Dedifferentiated amniotic fluid mesenchymal stem cell (primary cell): ENCODE measurements at regions not wholly inside any gene's neighbourhood (a gene's known extent, or its start where the extent isn't known, plus 50 kb on each side); places are given as distances from the start of the nearest gene placed in this dataset.
A peak's percentile ranks its signal among the peaks of the same experiment; 100 is the strongest.
"Not testable (repeated sequence)": the region's sequence is repeated elsewhere in the genome, so short reads cannot be mapped to it uniquely, and the experiment has no call there.

ENCODE experiments used
- DNase-seq: peaks from one replicate; pipeline ENCODE4 v3.0.0-alpha.2; 2016; ENCODE audit errors: extremely low spot score

DNA sequence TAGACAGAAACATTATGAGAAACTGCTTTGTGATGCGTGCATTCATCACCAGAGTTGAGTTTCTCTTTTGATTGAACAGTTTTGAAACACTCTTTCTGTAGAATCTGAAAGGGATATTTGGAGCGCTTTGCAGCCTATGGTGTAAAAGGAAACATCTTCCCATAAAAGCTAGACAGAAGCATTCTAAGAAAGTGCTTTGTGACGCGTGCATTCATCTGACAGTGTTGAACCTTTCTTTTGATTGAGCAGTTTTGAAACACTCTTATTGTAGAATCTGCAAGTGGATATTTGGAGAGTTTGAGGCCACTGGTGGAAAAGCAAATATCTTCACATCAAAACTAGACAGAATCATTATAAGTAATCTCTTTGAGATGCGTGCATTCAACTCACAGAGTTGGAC lies 3131.6 kb downstream of the TUBA3C start:
- not testable (repeated sequence) for DNase-seq

DNA sequence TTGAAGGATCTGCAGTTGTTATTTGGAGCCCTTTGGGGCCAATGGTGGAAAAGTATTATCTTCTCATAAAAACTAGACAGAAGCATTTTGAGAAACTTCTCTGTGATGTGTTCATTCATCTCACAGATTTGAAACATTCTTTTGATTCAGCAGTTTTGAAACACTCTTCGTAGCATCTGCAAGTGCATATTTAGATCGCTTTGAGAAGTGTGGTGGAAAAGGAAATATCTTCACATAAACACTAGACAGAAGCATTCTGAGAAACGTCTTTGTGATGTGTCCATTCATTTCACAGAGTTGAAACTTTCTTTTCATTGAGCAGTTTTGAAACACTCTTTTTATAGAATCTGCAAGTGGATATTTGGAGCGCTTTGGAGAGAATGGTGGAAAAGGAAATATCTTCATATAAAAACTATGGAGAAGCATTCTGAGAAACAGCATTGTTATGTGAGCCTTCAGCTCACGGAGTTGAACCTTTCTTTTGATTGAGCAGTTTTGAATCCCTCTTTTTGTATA lies 3164.1 kb downstream of the TUBA3C start:
- peak; percentile 3 for DNase-seq

DNA sequence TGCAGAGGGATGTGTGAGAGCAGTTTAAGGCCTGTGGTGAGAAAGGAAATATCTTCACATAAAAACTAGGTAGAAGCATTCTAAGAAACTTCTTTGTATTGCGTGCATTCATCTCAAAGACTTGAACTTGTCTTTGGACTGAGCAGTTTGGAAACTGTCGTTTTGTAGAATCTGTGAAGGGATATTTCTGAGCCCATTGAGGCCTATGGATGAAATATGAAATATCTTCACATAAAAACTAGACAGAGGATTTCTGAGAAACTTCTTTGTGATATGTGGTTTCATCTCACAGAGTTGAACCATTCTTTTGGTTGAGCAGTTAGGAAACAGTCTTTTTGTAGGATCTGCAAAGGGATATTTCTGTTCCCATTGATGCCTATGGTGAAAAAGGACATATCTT lies 3173.4 kb downstream of the TUBA3C start:
- not testable (repeated sequence) for DNase-seq
